ENCODE measurements at regions not wholly inside any gene's neighbourhood (a gene's known extent, or its start where the extent isn't known, plus 50 kb on each side); places are given as distances from the start of the nearest gene placed in this dataset.
"Not testable (repeated sequence)": the region's sequence is repeated elsewhere in the genome, so short reads cannot be mapped to it uniquely, and the experiment has no call there.

- H3K27ac ChIP-seq (ENCODE audit: insufficient read depth, low read length); H2AFZ ChIP-seq (replicated peaks; ENCODE audit: low read length, poor library complexity); H3K27me3 ChIP-seq (ENCODE audit: control insufficient read depth, insufficient read depth, low read length); H4K8ac ChIP-seq (ENCODE audit: low read depth in 2 of 2, low read length in 2 of 2); H3K56ac ChIP-seq (ENCODE audit: extremely low read depth, insufficient read depth, low read length); H3K9ac ChIP-seq (ENCODE audit: low read depth, low read length); H3K4ac ChIP-seq (ENCODE audit: low read depth, low read length); H2AK9ac ChIP-seq (replicated peaks; ENCODE audit: low read depth, low read length, poor library complexity); H2AK5ac ChIP-seq (ENCODE audit: low read depth, low read length); dilution Hi-C loops (cut with HindIII; ENCODE audit: low sequenced_read_pairs, unreplicated experiment); H3K18ac ChIP-seq (ENCODE audit: low read depth, low read length); H2BK15ac ChIP-seq (ENCODE audit: low read depth, low read length); H3K9me1 ChIP-seq (ENCODE audit: insufficient read depth, low read length); H3K9me3 ChIP-seq (ENCODE audit: control insufficient read depth, insufficient read depth, low read length); CTCF ChIA-PET; H4K20me1 ChIP-seq (ENCODE audit: insufficient read depth, low read length); ATAC-seq (ENCODE audit: low read depth); in situ Hi-C loops (cut with MboI; ENCODE audit: low sequenced_read_pairs); H2BK20ac ChIP-seq (ENCODE audit: low read depth, low read length); H3K4me2 ChIP-seq (ENCODE audit: low read depth, low read length); H4K91ac ChIP-seq (ENCODE audit: insufficient read depth, low read depth, low read length); H3K36me3 ChIP-seq (ENCODE audit: control insufficient read depth, insufficient read depth, low read length); H2BK5ac ChIP-seq (ENCODE audit: low read depth, low read length, poor library complexity, severe bottlenecking); H2BK120ac ChIP-seq (ENCODE audit: low read depth, low read length); H3K79me1 ChIP-seq (ENCODE audit: low read depth in 1 of 2, low read length in 2 of 2); H3K23ac ChIP-seq (ENCODE audit: low read depth, low read length); intact Hi-C loops (cut with micrococcal nuclease); H3K4me1 ChIP-seq (ENCODE audit: control insufficient read depth, insufficient read depth, low read length); H4K5ac ChIP-seq (ENCODE audit: low read depth, low read length); H3K14ac ChIP-seq (replicated peaks; ENCODE audit: low read depth, low read length); H3K4me3 ChIP-seq (ENCODE audit: insufficient read depth, low read depth, low read length); BruUV-seq (replicated peaks); POLR2A ChIA-PET (ENCODE audit: unreplicated experiment); DNase-seq: not testable (repeated sequence)
These were observed 94.5 kb downstream of the ZNF486 start for GRCh38 chr19:20261513-20261912.

GRCh38 chr19:20260738-20261137 lies 93.7 kb downstream of the ZNF486 start:
- H3K18ac ChIP-seq (ENCODE audit: low read depth, low read length); H3K4ac ChIP-seq (ENCODE audit: low read depth, low read length); H3K9ac ChIP-seq (ENCODE audit: low read depth, low read length); H2AFZ ChIP-seq (replicated peaks; ENCODE audit: low read length, poor library complexity); H3K4me3 ChIP-seq (ENCODE audit: insufficient read depth, low read depth, low read length); H3K56ac ChIP-seq (ENCODE audit: extremely low read depth, insufficient read depth, low read length); DNase-seq; H3K36me3 ChIP-seq (ENCODE audit: control insufficient read depth, insufficient read depth, low read length); CTCF ChIA-PET; H2AK5ac ChIP-seq (ENCODE audit: low read depth, low read length); in situ Hi-C loops (cut with MboI; ENCODE audit: low sequenced_read_pairs); BruUV-seq (replicated peaks); H2AK9ac ChIP-seq (replicated peaks; ENCODE audit: low read depth, low read length, poor library complexity); H2BK120ac ChIP-seq (ENCODE audit: low read depth, low read length); H3K27me3 ChIP-seq (ENCODE audit: control insufficient read depth, insufficient read depth, low read length); H2BK15ac ChIP-seq (ENCODE audit: low read depth, low read length); H4K91ac ChIP-seq (ENCODE audit: insufficient read depth, low read depth, low read length); H3K14ac ChIP-seq (replicated peaks; ENCODE audit: low read depth, low read length); ATAC-seq (ENCODE audit: low read depth); H3K27ac ChIP-seq (ENCODE audit: insufficient read depth, low read length); H3K4me2 ChIP-seq (ENCODE audit: low read depth, low read length); H2BK5ac ChIP-seq (ENCODE audit: low read depth, low read length, poor library complexity, severe bottlenecking); H3K79me1 ChIP-seq (ENCODE audit: low read depth in 1 of 2, low read length in 2 of 2); H3K9me1 ChIP-seq (ENCODE audit: insufficient read depth, low read length); H4K5ac ChIP-seq (ENCODE audit: low read depth, low read length); H2BK20ac ChIP-seq (ENCODE audit: low read depth, low read length); H3K4me1 ChIP-seq (ENCODE audit: control insufficient read depth, insufficient read depth, low read length); dilution Hi-C loops (cut with HindIII; ENCODE audit: low sequenced_read_pairs, unreplicated experiment); H4K8ac ChIP-seq (ENCODE audit: low read depth in 2 of 2, low read length in 2 of 2); H3K9me3 ChIP-seq (ENCODE audit: control insufficient read depth, insufficient read depth, low read length); H4K20me1 ChIP-seq (ENCODE audit: insufficient read depth, low read length); intact Hi-C loops (cut with micrococcal nuclease); H3K23ac ChIP-seq (ENCODE audit: low read depth, low read length); POLR2A ChIA-PET (ENCODE audit: unreplicated experiment): not testable (repeated sequence)
- WGBS, 2 experiments (ENCODE audit: extremely low coverage in 2 of 2, insufficient read length in 1 of 2) = no CpG with 5 or more reads among the region's 8 CpGs
